ENCODE measurements at regions not wholly inside any gene's neighbourhood (a gene's known extent, or its start where the extent isn't known, plus 50 kb on each side); places are given as distances from the start of the nearest gene placed in this dataset.
"Not testable (repeated sequence)": the region's sequence is repeated elsewhere in the genome, so short reads cannot be mapped to it uniquely, and the experiment has no call there.

- TF ChIP-seq BCL11A (tag by site-specific recombination; IDR thresholded peaks at IDR 0.05; ENCODE audit: low read depth) (no peak), ZNF157 (tag by site-specific recombination; IDR thresholded peaks at IDR 0.05) (no peak), ZNF600 (tag by site-specific recombination; IDR thresholded peaks at IDR 0.05) (no peak)
Observed at GRCh38 chr3:139108253-139108969, 63.7 kb upstream of the PRR23C start (continued).

- no peak overlapping the region for H3K4me3 ChIP-seq (ENCODE audit: low read depth, low read length)
- TF ChIP-seq ZNF501 (tag by site-specific recombination; IDR thresholded peaks at IDR 0.05): no peak
- no peak for TF ChIP-seq ZNF133 (tag by site-specific recombination; IDR thresholded peaks at IDR 0.05)
- TF ChIP-seq ZBTB48 (tag by site-specific recombination; IDR thresholded peaks at IDR 0.05): no peak
- TF ChIP-seq MZF1 (tag by site-specific recombination; IDR thresholded peaks at IDR 0.05; ENCODE audit: borderline replicate concordance): no peak
- TF ChIP-seq ZFP37 (tag by site-specific recombination; IDR thresholded peaks at IDR 0.05): no peak
- TF ChIP-seq ZNF785 (tag by site-specific recombination; IDR thresholded peaks at IDR 0.05): no peak
- TF ChIP-seq ZBTB44 (tag by site-specific recombination; IDR thresholded peaks at IDR 0.05): no peak
- TF ChIP-seq ZBTB8A (tag by site-specific recombination; IDR thresholded peaks at IDR 0.05): no peak
- no peak for TF ChIP-seq TRIM28 (IDR thresholded peaks at IDR 0.05; ENCODE audit: borderline replicate concordance, low read length)
- TF ChIP-seq REPIN1 (tag by site-specific recombination; IDR thresholded peaks at IDR 0.05; ENCODE audit: low read depth): no peak
- TF ChIP-seq ZNF488 (tag by site-specific recombination; IDR thresholded peaks at IDR 0.05): no peak
- TF ChIP-seq EGR2 (tag by site-specific recombination; IDR thresholded peaks at IDR 0.05; ENCODE audit: low read depth): no peak
- no peak for TF ChIP-seq YY2 (tag by site-specific recombination; IDR thresholded peaks at IDR 0.05)
- H3K4me1 ChIP-seq (ENCODE audit: control insufficient read depth, insufficient read depth, low read length): no peaks in the 10 kb centered on the region
- POLR2A ChIA-PET: no interaction called here
- no peaks in the 10 kb centered on the region for H3K9me3 ChIP-seq (ENCODE audit: control insufficient read depth, insufficient read depth, low read depth, low read length)
- CTCF ChIA-PET: interaction anchor here (0.6 to 0.7 kb wide), 2 partner anchors 39 to 692 kb away, joined by 3 to 4 read pairs; no protein-coding TSS in a partner anchor
- H3K36me3 ChIP-seq (ENCODE audit: control insufficient read depth in 2 of 2, insufficient read depth in 1 of 2, low read length in 2 of 2): no peaks in the 10 kb centered on the region
- H3K27ac ChIP-seq (ENCODE audit: extremely low read depth, low read depth, low read length): no peak overlapping the region
Observed at GRCh38 chr3:139109271-139109670, 64.6 kb upstream of the PRR23C start.

GRCh38 chr3:139110072-139110830 is 65.6 kb upstream of the PRR23C start:
- CTCF ChIA-PET: interaction anchor here (0.6 to 3.3 kb wide), 7 partner anchors 21 to 223 kb away, joined by 3 to 35 read pairs (median 4); no protein-coding TSS in a partner anchor
- TF ChIP-seq ZNF354C (tag by site-specific recombination; IDR thresholded peaks at IDR 0.05; ENCODE audit: borderline replicate concordance, low read depth): no peak
- no peak for TF ChIP-seq YY2 (tag by site-specific recombination; IDR thresholded peaks at IDR 0.05)
- no peak for TF ChIP-seq SETDB1 (IDR thresholded peaks at IDR 0.05; ENCODE audit: insufficient read length, low read length)
- TF ChIP-seq ZNF596 (tag by site-specific recombination; IDR thresholded peaks at IDR 0.05): no peak
- TF ChIP-seq ZNF624 (tag by site-specific recombination; IDR thresholded peaks at IDR 0.05): no peak
- no peak for TF ChIP-seq ZNF26 (tag by site-specific recombination; IDR thresholded peaks at IDR 0.05)
- TF ChIP-seq ZNF248 (tag by site-specific recombination; IDR thresholded peaks at IDR 0.05): no peak
- no peak for TF ChIP-seq MZF1 (tag by site-specific recombination; IDR thresholded peaks at IDR 0.05; ENCODE audit: borderline replicate concordance)
- no peak for TF ChIP-seq MEIS1 (CRISPR knock-in tag; IDR thresholded peaks at IDR 0.05; ENCODE audit: borderline replicate concordance)

GRCh38 chr3:139110929-139111328 is 66.2 kb upstream of the PRR23C start:
- H3K9me3 ChIP-seq (ENCODE audit: control insufficient read depth, insufficient read depth, low read depth, low read length); H3K4me1 ChIP-seq (ENCODE audit: control insufficient read depth, insufficient read depth, low read length); H3K27ac ChIP-seq (ENCODE audit: extremely low read depth, low read depth, low read length); H3K36me3 ChIP-seq (ENCODE audit: control insufficient read depth in 2 of 2, insufficient read depth in 1 of 2, low read length in 2 of 2); POLR2A ChIA-PET; H3K4me3 ChIP-seq (ENCODE audit: low read depth, low read length): not testable (repeated sequence)
- CTCF ChIA-PET: interaction anchor here (0.6 to 3.3 kb wide), 12 partner anchors 10 to 802 kb away, joined by 3 to 35 read pairs (median 4); no protein-coding TSS in a partner anchor

More at GRCh38 chr3:139110072-139110830, 65.6 kb upstream of the PRR23C start:
- POLR2A ChIA-PET: no interaction called here
- no peaks in the 10 kb centered on the region for H3K9me3 ChIP-seq (ENCODE audit: control insufficient read depth, insufficient read depth, low read depth, low read length)
- H3K4me1 ChIP-seq (ENCODE audit: control insufficient read depth, insufficient read depth, low read length): no peaks in the 10 kb centered on the region
- no peak overlapping the region for H3K27ac ChIP-seq (ENCODE audit: extremely low read depth, low read depth, low read length)
- no peak overlapping the region for H3K4me3 ChIP-seq (ENCODE audit: low read depth, low read length)
- no peaks in the 10 kb centered on the region for H3K36me3 ChIP-seq (ENCODE audit: control insufficient read depth in 2 of 2, insufficient read depth in 1 of 2, low read length in 2 of 2)
